ENCODE measurements at regions not wholly inside any gene's neighbourhood (a gene's known extent, or its start where the extent isn't known, plus 50 kb on each side); places are given as distances from the start of the nearest gene placed in this dataset.

DNA sequence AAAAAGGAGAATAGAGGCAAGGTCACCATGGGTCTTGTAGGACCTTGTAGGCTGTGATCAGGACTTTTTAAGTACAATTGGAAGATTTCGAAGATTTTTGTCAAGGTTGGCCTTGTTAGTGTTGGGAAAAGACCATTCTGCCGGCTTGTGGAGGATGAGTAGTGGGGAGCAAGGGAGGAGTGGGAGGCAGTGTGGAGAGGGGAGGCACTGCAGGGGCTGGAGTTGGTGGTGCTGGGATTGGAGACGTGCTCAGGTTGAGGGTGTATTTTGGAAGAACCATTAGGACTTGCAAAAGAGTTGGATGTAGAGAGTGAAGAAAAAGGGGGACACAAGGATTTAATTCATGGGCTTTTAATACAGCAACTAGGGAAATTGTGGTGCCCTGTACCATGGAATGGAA is 397.1 kb downstream of the TSN start:
- intact Hi-C loops (cut with DNase I): no loop called here
- FAIRE-seq (no peak), DNase-seq (no peak)
- Histone ChIP-seq H3K9ac (ENCODE audit: low read length in 3 of 3) (no peak overlapping the region), H3K9me3 (ENCODE audit: control insufficient read depth in 2 of 3, insufficient read depth in 1 of 3, low read length in 3 of 3) (no peaks in the 10 kb centered on the region), H3K4me1 (ENCODE audit: control insufficient read depth in 2 of 3, insufficient read depth in 2 of 3, low read depth in 1 of 3, low read length in 3 of 3) (no peaks in the 10 kb centered on the region), H3K27me3 (ENCODE audit: control insufficient read depth, insufficient read depth, low read length) (no peaks in the 10 kb centered on the region), H3K36me3 (ENCODE audit: control insufficient read depth in 2 of 3, insufficient read depth in 3 of 3, low read length in 3 of 3) (no peaks in the 10 kb centered on the region), H3K4me3 (ENCODE audit: low read length in 3 of 3) (no peak overlapping the region), H3K27ac (ENCODE audit: low read depth in 2 of 2, low read length in 2 of 2) (no peak overlapping the region)
- TF ChIP-seq, protein P1, sequence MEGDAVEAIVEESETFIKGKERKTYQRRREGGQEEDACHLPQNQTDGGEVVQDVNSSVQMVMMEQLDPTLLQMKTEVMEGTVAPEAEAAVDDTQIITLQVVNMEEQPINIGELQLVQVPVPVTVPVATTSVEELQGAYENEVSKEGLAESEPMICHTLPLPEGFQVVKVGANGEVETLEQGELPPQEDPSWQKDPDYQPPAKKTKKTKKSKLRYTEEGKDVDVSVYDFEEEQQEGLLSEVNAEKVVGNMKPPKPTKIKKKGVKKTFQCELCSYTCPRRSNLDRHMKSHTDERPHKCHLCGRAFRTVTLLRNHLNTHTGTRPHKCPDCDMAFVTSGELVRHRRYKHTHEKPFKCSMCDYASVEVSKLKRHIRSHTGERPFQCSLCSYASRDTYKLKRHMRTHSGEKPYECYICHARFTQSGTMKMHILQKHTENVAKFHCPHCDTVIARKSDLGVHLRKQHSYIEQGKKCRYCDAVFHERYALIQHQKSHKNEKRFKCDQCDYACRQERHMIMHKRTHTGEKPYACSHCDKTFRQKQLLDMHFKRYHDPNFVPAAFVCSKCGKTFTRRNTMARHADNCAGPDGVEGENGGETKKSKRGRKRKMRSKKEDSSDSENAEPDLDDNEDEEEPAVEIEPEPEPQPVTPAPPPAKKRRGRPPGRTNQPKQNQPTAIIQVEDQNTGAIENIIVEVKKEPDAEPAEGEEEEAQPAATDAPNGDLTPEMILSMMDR (IDR thresholded peaks at IDR 0.05; ENCODE audit: borderline replicate concordance, extremely low read depth, insufficient read depth): no peak

DNA sequence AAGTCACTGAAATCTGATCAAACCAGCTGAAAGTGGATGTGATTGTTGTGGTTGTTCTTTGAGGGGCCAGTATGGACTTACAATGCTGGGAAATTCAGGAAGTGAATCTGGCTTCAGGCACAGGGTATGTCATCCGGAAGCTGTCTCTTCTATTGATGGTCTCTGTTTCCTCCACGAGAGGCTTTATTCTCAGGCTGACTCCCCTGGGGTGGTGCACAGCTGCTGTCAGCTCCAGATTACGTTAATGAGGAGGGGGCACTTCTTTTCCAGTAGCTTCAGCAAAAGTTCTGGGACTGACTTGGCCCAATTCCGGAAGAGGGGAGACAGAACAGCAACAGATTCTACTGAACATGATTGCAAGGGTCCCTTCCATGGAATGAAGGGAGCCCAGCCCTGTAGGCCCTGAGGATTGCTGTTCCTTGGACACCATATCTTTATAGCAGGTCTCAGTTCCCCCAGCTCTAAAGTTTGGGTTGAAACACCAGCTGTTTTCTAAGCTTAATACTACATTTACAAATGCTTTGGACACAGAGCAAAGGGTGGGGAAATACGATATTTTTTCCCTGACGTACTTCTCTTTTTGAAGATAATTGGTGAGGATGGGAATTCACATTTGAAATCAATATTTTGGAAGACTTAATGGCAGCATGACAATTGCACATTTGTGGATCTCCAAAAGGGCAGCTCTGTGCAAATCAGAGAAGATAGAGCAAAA is 400.9 kb downstream of the TSN start:
- peak in 1 of 5 donors; percentile 23 for DNase-seq
- Histone ChIP-seq H3K36me3 (ENCODE audit: control insufficient read depth in 2 of 3, insufficient read depth in 3 of 3, low read length in 3 of 3) (no peaks in the 10 kb centered on the region), H3K27me3 (ENCODE audit: control insufficient read depth, insufficient read depth, low read length) (no peaks in the 10 kb centered on the region), H3K9ac (ENCODE audit: low read length in 3 of 3) (no peak overlapping the region), H3K9me3 (ENCODE audit: control insufficient read depth in 2 of 3, insufficient read depth in 1 of 3, low read length in 3 of 3) (no peaks in the 10 kb centered on the region), H3K27ac (ENCODE audit: low read depth in 2 of 2, low read length in 2 of 2) (no peak overlapping the region), H3K4me3 (ENCODE audit: low read length in 3 of 3) (no peak overlapping the region), H3K4me1 (ENCODE audit: control insufficient read depth in 2 of 3, insufficient read depth in 2 of 3, low read depth in 1 of 3, low read length in 3 of 3) (no peaks in the 10 kb centered on the region)
- FAIRE-seq: no peak
- TF ChIP-seq, protein P1 (IDR thresholded peaks at IDR 0.05; ENCODE audit: borderline replicate concordance, extremely low read depth, insufficient read depth): no peak
- intact Hi-C loops (cut with DNase I): no loop called here

DNA sequence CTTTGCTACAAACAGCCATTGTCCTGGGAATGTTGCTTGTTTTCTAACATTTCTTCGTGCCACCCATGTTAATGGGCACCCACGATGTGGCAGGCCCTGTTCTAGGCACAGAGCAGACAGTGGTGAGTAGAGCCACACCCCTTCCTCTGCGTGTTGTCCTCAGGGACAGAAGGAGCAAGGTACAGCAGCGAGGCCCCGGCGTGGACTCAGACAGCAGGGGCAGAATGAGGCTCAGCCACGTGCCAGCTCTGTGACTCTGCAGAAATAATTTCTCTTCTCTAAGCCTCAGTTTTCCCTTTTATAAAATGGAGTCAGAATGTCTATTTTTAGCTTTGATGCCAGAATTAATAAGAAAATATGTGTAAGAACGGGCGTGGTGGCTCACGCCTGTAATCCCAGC is 401.7 kb downstream of the TSN start:
- Histone ChIP-seq H3K27ac (ENCODE audit: low read depth in 2 of 2, low read length in 2 of 2) (no peak overlapping the region), H3K27me3 (ENCODE audit: control insufficient read depth, insufficient read depth, low read length) (no peaks in the 10 kb centered on the region), H3K36me3 (ENCODE audit: control insufficient read depth in 2 of 3, insufficient read depth in 3 of 3, low read length in 3 of 3) (no peaks in the 10 kb centered on the region), H3K4me3 (ENCODE audit: low read length in 3 of 3) (no peak overlapping the region), H3K9me3 (ENCODE audit: control insufficient read depth in 2 of 3, insufficient read depth in 1 of 3, low read length in 3 of 3) (no peaks in the 10 kb centered on the region), H3K4me1 (ENCODE audit: control insufficient read depth in 2 of 3, insufficient read depth in 2 of 3, low read depth in 1 of 3, low read length in 3 of 3) (no peaks in the 10 kb centered on the region), H3K9ac (ENCODE audit: low read length in 3 of 3) (no peak overlapping the region)
- intact Hi-C loops (cut with DNase I): no loop called here
- TF ChIP-seq, protein P1 (IDR thresholded peaks at IDR 0.05; ENCODE audit: borderline replicate concordance, extremely low read depth, insufficient read depth): no peak
- no peak for DNase-seq
- no peak for FAIRE-seq

DNA sequence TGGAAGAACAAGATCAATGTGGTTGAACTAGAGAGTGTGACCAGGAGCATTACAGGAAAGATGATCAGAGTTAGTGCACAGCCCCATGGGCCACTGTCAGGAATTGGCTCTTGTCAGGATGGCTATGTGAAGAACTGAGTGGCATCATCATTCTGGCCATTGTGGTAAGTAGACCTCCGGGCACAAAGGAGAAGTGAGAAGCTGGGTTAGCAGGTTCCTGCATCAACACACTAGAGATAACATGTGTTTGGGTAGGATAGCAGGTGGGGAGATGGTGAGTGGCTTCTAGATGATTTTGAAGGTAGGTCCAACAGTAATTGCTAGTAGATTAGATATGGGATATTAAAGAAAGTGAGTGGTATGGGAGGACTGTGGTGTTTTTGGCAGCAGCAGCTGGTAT is 408.2 kb downstream of the TSN start:
- Histone ChIP-seq H3K9ac (ENCODE audit: low read length in 3 of 3) (no peak overlapping the region), H3K4me1 (ENCODE audit: control insufficient read depth in 2 of 3, insufficient read depth in 2 of 3, low read depth in 1 of 3, low read length in 3 of 3) (no peaks in the 10 kb centered on the region), H3K36me3 (ENCODE audit: control insufficient read depth in 2 of 3, insufficient read depth in 3 of 3, low read length in 3 of 3) (no peaks in the 10 kb centered on the region), H3K27ac (ENCODE audit: low read depth in 2 of 2, low read length in 2 of 2) (no peak overlapping the region), H3K27me3 (ENCODE audit: control insufficient read depth, insufficient read depth, low read length) (no peaks in the 10 kb centered on the region), H3K4me3 (ENCODE audit: low read length in 3 of 3) (no peak overlapping the region), H3K9me3 (ENCODE audit: control insufficient read depth in 2 of 3, insufficient read depth in 1 of 3, low read length in 3 of 3) (no peaks in the 10 kb centered on the region)
- intact Hi-C loops (cut with DNase I): no loop called here
- TF ChIP-seq, protein P1 (IDR thresholded peaks at IDR 0.05; ENCODE audit: borderline replicate concordance, extremely low read depth, insufficient read depth): no peak
- no peak for FAIRE-seq
- no peak for DNase-seq
